ENCODE measurements at regions not wholly inside any gene's neighbourhood (a gene's known extent, or its start where the extent isn't known, plus 50 kb on each side); places are given as distances from the start of the nearest gene placed in this dataset.

DNA sequence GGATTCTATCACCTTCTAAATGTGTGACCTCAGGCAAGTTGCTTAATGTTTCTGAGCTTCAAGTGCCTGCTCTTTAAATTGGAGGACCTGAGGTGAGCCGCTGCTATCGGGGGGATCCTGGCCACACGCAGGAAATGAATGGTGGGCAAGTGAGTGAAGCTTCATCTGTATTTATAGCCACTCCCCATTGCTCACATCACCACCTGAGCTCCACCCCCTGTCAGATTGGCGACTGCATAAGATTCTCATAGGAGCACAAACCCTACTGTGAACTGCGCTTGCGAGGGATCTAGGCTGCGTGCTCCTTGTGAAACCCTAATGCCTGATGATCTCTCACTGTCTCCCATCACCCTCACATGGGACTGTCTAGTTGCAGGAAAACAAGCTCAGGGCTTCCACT is 158.6 kb upstream of the CCND2 start:
- peak in 1 of 7 donors; percentile 17 for DNase-seq
- WGBS, 4 donors = 75 to 83% (median 78%) methylated on average over 7 of the region's 7 CpGs
- H3K4me1 ChIP-seq (replicated peaks in 1 of 2) = no peaks in the 10 kb centered on the region
- TF ChIP-seq, protein P1, sequence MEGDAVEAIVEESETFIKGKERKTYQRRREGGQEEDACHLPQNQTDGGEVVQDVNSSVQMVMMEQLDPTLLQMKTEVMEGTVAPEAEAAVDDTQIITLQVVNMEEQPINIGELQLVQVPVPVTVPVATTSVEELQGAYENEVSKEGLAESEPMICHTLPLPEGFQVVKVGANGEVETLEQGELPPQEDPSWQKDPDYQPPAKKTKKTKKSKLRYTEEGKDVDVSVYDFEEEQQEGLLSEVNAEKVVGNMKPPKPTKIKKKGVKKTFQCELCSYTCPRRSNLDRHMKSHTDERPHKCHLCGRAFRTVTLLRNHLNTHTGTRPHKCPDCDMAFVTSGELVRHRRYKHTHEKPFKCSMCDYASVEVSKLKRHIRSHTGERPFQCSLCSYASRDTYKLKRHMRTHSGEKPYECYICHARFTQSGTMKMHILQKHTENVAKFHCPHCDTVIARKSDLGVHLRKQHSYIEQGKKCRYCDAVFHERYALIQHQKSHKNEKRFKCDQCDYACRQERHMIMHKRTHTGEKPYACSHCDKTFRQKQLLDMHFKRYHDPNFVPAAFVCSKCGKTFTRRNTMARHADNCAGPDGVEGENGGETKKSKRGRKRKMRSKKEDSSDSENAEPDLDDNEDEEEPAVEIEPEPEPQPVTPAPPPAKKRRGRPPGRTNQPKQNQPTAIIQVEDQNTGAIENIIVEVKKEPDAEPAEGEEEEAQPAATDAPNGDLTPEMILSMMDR (IDR thresholded peaks at IDR 0.05) = no peak
- TF ChIP-seq POLR2A (IDR thresholded peaks at IDR 0.05) = no peak
- H3K36me3 ChIP-seq (replicated peaks in 1 of 2) = no peaks in the 10 kb centered on the region
- intact Hi-C loops (cut with DNase I) = loop anchor here in 1 of 2 donors (5.0 kb wide), 1 partner anchor 123 kb away; no protein-coding TSS in a partner anchor
- H3K27ac ChIP-seq = no peak overlapping the region
- no peak overlapping the region for H3K4me3 ChIP-seq
- H3K27me3 ChIP-seq = no peaks in the 10 kb centered on the region
- no peaks in the 10 kb centered on the region for H3K9me3 ChIP-seq (replicated peaks in 1 of 3)

DNA sequence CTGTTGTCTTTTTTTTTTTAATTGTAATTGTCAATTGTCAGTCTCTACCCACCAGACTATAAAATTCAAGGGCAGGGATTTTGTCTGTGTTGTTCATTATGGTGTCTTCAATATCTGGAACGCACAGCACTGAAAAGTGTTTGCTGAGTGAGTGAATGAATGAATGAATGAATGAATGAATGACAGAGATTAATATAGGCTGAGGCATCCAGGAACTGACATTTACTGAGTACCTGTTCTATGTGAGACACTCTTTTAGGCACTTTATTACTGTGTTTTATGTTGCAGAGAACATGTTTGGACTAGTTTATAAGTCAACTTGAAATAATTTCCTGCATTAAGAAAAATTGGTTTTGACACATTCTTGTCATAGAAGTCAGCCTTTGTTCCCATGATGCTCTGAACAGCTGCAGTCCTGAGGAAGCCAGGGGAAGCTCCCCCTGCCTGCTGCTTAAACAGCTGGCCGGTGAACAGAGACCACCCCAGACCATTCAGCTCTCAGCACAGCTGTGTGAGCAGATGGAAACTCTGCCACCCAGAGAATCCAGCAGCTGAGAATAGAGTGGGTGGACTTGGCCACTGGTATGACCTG is 160.7 kb upstream of the CCND2 start:
- Histone ChIP-seq H3K27me3 (no peaks in the 10 kb centered on the region), H3K4me1 (replicated peaks in 1 of 2) (no peaks in the 10 kb centered on the region), H3K36me3 (replicated peaks in 1 of 2) (no peaks in the 10 kb centered on the region), H3K4me3 (no peak overlapping the region), H3K27ac (no peak overlapping the region), H3K9me3 (replicated peaks in 1 of 3) (no peaks in the 10 kb centered on the region)
- TF ChIP-seq POLR2A (IDR thresholded peaks at IDR 0.05) = no peak
- TF ChIP-seq, protein P1 (IDR thresholded peaks at IDR 0.05) = no peak
- DNase-seq = no peak
- intact Hi-C loops (cut with DNase I) = loop anchor here in 1 of 2 donors (5.0 kb wide), 1 partner anchor 121 kb away; no protein-coding TSS in a partner anchor
- WGBS, 4 donors = 65 to 81% (median 78%) methylated on average over 2 of the region's 2 CpGs

DNA sequence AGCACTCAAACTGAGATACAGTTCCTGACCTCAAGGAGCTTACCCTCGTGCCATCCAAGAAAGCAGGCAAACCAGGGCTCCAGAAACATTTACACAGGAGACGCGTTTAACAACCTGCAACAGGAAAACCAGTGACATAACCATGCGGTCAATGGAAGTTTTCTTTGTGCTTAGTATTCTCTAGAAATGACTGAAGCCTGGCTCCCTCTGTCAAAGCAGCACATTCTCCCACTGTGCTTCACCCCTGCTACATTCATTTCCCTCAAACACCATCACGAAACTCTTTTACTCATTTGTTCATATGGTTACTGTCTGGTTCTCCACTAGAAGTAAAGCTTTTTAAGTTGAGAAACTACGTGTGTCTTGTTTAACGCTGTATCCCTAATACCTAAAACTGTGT is 161.3 kb upstream of the CCND2 start:
- WGBS, 4 donors = 78 to 94% (median 85%) methylated on average over 7 of the region's 7 CpGs
- no peaks in the 10 kb centered on the region for H3K36me3 ChIP-seq (replicated peaks in 1 of 2)
- intact Hi-C loops (cut with DNase I) = loop anchor here in 1 of 2 donors (5.0 kb wide), 1 partner anchor 120 kb away; no protein-coding TSS in a partner anchor
- H3K9me3 ChIP-seq (replicated peaks in 1 of 3) = no peaks in the 10 kb centered on the region
- DNase-seq = no peak
- H3K27me3 ChIP-seq = no peaks in the 10 kb centered on the region
- no peak for TF ChIP-seq POLR2A (IDR thresholded peaks at IDR 0.05)
- TF ChIP-seq, protein P1 (IDR thresholded peaks at IDR 0.05) = no peak
- no peak overlapping the region for H3K4me3 ChIP-seq
- H3K27ac ChIP-seq = no peak overlapping the region
- no peaks in the 10 kb centered on the region for H3K4me1 ChIP-seq (replicated peaks in 1 of 2)

DNA sequence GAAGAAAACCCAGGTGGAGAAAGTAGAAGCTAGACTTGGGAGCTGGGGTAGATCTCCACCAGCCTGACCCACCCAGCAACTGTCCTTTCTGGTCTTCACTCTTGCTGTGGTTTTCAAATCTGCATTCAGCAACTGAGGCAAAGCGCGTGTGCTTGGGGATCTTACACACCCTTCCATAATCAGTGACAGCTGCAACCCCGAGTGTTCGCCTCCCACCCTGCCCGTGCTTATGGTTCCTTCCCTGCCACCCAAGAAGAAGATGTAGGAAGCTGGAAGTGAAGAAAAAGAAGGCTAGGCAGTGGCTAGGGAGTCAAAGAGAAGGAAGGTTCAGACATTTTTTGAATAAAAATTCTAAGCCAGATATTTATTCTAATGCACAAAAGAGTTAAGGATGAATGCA is 162.6 kb upstream of the CCND2 start:
- 90 to 93% (median 93%) methylated on average over 5 of the region's 5 CpGs for WGBS, 4 donors
- no peaks in the 10 kb centered on the region for H3K9me3 ChIP-seq (replicated peaks in 1 of 3)
- H3K4me1 ChIP-seq (replicated peaks in 1 of 2) = no peaks in the 10 kb centered on the region
- H3K36me3 ChIP-seq (replicated peaks in 1 of 2) = no peaks in the 10 kb centered on the region
- no peak for TF ChIP-seq POLR2A (IDR thresholded peaks at IDR 0.05)
- TF ChIP-seq, protein P1 (IDR thresholded peaks at IDR 0.05) = no peak
- intact Hi-C loops (cut with DNase I) = loop anchor here in 1 of 2 donors (5.0 kb wide), 1 partner anchor 119 kb away; no protein-coding TSS in a partner anchor
- no peak overlapping the region for H3K27ac ChIP-seq
- H3K4me3 ChIP-seq = no peak overlapping the region
- peaks cover 12% of the 10 kb centered on the region for H3K27me3 ChIP-seq
- DNase-seq = no peak
